ENCODE measurements at regions not wholly inside any gene's neighbourhood (a gene's known extent, or its start where the extent isn't known, plus 50 kb on each side); places are given as distances from the start of the nearest gene placed in this dataset.
A peak's percentile ranks its signal among the peaks of the same experiment; 100 is the strongest.

DNA sequence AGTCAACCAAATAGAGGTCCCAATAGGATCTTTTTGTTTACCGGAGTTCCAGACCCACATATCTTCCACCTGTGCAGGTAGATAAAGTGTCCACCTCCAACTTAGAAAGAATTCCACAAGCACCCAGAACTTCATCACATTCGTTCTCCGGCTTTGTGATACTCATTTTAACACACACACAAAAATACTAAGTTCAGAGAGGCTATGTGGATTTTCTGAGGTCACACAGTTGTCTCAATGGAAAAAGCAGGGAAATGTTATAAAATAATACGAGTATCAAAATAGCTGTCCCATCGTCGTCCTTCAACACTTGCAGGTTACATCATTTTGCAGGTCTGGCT lies 137.5 kb downstream of the TMCO5A start:
- no peak for DNase-seq (ENCODE audit: low spot score)
- Histone ChIP-seq H3K27ac (peak overlapping the region; percentile 79 to 94), H3K4me3 (peak overlapping the region; percentile 80)
- TF ChIP-seq, protein P1, sequence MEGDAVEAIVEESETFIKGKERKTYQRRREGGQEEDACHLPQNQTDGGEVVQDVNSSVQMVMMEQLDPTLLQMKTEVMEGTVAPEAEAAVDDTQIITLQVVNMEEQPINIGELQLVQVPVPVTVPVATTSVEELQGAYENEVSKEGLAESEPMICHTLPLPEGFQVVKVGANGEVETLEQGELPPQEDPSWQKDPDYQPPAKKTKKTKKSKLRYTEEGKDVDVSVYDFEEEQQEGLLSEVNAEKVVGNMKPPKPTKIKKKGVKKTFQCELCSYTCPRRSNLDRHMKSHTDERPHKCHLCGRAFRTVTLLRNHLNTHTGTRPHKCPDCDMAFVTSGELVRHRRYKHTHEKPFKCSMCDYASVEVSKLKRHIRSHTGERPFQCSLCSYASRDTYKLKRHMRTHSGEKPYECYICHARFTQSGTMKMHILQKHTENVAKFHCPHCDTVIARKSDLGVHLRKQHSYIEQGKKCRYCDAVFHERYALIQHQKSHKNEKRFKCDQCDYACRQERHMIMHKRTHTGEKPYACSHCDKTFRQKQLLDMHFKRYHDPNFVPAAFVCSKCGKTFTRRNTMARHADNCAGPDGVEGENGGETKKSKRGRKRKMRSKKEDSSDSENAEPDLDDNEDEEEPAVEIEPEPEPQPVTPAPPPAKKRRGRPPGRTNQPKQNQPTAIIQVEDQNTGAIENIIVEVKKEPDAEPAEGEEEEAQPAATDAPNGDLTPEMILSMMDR (IDR thresholded peaks at IDR 0.05) = no peak

DNA sequence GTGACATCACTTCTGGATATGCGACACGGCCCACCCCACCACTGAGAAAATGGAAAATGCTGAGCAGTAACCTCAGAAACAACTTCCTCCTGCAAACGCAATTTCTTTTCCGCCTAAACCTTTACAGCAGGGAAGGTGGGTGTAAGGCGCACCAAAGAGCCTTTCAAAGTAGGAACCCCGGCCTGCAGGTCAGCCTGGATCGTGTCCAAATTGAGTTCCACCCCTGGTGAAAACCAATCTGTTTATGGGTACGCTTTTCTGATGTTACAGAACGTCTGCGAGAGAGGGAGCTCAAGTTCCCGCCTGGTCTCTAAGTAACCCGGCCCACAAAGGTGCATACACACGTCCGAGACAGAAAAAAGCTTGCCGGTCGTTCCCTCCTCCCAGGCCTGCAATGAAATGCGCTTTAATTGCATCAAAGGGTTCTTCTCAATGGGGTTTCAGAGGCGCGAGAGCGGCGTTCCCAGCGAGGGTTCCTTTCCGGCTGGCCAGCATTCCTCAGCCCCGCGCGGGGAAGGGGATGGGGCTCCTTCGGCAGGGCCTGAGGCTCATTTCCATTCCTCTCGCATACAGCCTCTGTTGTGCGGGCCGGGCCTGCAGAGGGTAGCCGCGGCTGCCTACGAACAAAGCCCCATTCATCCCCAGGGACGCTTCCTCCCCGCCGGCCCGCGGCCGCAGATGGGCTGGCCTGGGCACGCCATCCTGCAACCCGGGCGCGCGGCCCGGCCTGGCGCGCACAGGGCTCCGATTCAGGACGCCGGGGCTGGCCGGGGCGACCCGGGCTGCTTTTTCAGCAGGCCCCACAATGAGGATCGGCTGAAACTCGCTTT lies 138.1 kb downstream of the TMCO5A start:
- Histone ChIP-seq H3K27ac (peak overlapping the region; percentile 79 to 94), H3K4me3 (peak overlapping the region; percentile 80)
- TF ChIP-seq, protein P1 (IDR thresholded peaks at IDR 0.05) = no peak
- DNase-seq (ENCODE audit: low spot score) = peak; percentile 79

DNA sequence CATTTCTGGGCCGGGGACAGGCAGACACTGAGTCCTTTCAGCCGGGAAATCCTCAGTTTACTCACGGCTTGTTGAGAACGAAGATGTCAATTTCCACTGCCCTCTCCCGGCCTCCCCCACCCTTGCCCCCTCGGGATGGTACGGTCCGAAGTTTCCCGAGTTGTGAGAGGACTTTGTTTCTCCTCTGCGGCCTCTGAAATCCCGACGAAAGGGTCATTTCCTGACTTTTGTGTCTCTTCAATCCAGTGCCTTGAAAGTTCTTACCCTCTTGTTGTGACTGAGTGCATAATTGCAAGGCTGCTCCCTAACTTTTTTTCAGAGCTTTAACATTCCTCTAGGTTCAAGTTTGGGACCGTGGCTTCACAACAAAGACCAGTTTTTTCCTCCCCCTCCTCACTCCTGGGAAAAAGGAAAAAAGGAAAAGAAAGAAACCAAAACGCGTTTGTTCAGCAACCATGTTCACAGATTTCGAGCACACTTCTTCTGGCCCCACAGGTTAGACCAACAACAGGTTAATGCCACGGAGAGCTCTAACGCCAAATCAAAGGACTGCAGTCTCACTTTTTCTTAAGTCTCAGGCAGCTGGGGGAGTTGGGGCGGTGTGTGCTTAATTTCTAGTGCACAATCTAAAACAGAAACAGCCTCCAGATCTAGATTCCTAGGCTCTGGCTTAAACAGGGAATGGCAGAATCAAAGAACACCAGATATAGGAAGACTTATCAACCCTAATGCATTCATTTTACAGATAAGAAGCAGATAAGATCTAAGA lies 138.9 kb downstream of the TMCO5A start:
- no peak for DNase-seq (ENCODE audit: low spot score)
- peak overlapping the region; percentile 79 to 94 for H3K27ac ChIP-seq
- H3K4me3 ChIP-seq = peak overlapping the region; percentile 80
- TF ChIP-seq, protein P1 (IDR thresholded peaks at IDR 0.05) = no peak

DNA sequence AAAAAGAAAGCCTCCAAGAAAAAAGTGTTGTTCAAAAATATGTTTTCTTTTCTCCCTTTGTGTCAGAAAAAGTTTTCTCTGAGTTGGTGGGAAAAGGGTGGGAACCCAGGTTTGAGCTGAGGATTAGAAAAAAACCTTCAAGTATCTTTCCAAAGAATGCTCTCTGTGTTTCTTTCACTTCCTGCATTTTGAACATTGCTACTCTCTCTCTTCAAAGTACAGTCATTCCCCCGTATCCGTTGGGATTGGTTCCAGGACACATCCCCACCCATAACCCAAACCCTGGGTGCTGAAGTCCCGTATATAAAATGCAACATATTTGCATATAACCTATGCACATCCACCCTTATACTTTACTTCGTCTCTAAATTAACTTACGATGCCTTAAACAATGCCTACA lies 139.6 kb downstream of the TMCO5A start:
- peak overlapping the region in 1 of 2 donors; percentile 79 for H3K27ac ChIP-seq
- H3K4me3 ChIP-seq = no peak overlapping the region
- DNase-seq (ENCODE audit: low spot score) = no peak
- TF ChIP-seq, protein P1 (IDR thresholded peaks at IDR 0.05) = no peak

DNA sequence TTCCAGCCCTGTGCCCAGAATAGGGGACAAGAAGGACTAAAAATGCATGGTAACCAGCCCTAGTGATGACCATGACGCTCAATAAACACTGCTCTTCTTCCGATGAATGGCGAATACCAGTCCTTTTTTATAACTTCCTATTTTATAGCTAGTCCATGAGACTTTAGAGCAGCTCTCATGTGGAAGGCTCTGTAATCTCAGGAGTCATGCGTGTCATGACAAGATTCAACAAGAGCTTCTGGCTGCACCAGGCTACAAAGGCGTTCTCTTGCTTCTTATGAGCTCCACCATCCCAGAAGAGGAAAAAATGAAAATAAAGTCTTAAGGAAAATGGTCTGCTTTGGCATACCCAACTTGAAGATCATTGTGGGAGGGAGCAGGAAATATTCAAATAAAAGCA lies 141.0 kb downstream of the TMCO5A start:
- no peak for DNase-seq (ENCODE audit: low spot score)
- Histone ChIP-seq H3K4me3 (no peak overlapping the region), H3K27ac (no peak overlapping the region)
- TF ChIP-seq, protein P1 (IDR thresholded peaks at IDR 0.05) = no peak

DNA sequence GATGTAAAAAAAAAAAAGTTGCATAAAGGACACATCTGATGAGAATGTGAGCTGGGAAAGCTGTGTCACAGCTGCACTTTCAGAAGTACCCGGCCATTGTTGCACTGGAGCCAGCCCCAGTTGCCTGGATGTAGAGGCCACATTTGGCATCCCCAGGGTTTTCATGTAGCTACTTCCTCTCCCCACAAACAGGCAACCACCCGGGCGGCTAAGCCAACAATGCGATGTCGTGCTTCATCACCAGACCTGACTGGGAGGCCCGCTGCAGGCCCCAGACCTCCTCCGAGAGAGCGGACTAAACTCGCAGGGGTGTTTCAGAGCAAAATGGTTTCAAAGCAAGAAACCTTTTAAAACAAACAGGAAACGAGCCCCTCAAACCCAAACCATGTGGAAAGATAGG lies 142.3 kb downstream of the TMCO5A start:
- no peak for DNase-seq (ENCODE audit: low spot score)
- TF ChIP-seq, protein P1 (IDR thresholded peaks at IDR 0.05) = no peak
- no peak overlapping the region for H3K27ac ChIP-seq

More for the DNA sequence above, 142.3 kb downstream of the TMCO5A start:
- no peak overlapping the region for H3K4me3 ChIP-seq

Data from coronary artery (tissue), 2 donors.